GM13976 (cell line): ENCODE measurements at regions not wholly inside any gene's neighbourhood (a gene's known extent, or its start where the extent isn't known, plus 50 kb on each side); places are given as distances from the start of the nearest gene placed in this dataset.

Source experiments
- DNase-seq: peaks from one replicate; pipeline ENCODE4 v3.0.0; 2012; ENCODE audit warnings: low spot score
- in situ Hi-C: fragments of 300-500 bp; cut with MboI; formaldehyde crosslinking; loops from one replicate; pipeline ENCODE4 v1.12.0; 2022; ENCODE audit warnings: low sequenced_read_pairs, mixed read lengths, inconsistent platforms; ENCODE audit not compliant: unreplicated experiment
- TF ChIP-seq, protein P1 (sequence below): IDR thresholded peaks from 2 replicates; pipeline ENCODE4 v1.5.1; 2012; ENCODE audit warnings: borderline replicate concordance, mild to moderate bottlenecking; ENCODE audit not compliant: insufficient read depth; ENCODE audit errors: extremely low read depth, missing control alignments, control extremely low read depth

DNA sequence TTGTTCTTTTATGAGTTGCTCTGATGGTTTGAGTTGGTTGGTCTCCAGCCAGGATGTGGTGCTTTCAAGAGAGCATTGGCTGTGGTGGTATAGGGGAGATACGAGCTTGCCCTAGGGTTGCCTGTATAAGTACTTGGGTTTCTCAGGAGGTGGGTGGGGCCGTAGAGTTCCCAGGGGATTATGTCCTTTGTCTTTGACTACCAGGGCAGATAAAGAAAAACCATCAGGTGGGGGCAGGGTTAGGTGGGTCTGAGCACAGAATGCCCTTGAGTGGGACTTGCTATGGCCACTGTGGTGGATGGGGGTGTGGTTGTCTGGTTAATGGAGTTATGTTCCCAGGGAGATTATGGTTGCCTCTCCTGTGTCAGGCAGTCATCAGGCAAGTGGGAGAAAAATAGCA is 247.9 kb upstream of the HAND2 start:
- DNase-seq, result no peak
- in situ Hi-C loops, result no loop called here
- TF ChIP-seq, protein P1, sequence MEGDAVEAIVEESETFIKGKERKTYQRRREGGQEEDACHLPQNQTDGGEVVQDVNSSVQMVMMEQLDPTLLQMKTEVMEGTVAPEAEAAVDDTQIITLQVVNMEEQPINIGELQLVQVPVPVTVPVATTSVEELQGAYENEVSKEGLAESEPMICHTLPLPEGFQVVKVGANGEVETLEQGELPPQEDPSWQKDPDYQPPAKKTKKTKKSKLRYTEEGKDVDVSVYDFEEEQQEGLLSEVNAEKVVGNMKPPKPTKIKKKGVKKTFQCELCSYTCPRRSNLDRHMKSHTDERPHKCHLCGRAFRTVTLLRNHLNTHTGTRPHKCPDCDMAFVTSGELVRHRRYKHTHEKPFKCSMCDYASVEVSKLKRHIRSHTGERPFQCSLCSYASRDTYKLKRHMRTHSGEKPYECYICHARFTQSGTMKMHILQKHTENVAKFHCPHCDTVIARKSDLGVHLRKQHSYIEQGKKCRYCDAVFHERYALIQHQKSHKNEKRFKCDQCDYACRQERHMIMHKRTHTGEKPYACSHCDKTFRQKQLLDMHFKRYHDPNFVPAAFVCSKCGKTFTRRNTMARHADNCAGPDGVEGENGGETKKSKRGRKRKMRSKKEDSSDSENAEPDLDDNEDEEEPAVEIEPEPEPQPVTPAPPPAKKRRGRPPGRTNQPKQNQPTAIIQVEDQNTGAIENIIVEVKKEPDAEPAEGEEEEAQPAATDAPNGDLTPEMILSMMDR, result no peak

DNA sequence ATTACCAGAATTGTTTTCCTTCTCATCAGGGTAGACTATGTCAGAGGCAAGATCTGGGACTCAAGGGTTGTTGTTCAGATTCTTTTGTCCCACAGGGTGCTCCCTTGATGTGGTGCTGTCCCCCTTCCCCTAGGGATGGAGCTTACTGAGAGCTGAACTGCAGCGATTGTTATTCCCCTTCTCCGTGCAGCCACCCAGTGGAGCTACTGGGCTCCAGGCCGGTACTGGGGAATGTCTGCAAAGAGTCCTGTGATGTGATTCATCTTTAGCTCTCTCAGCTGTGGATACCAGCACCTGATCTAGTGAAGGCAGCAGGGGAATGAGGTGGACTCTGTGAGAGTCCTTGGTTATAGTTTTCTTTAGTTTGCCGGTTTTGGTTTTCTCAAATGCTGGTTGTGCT is 247.4 kb upstream of the HAND2 start:
- TF ChIP-seq, protein P1, result no peak
- in situ Hi-C loops, result no loop called here
- no peak for DNase-seq

DNA sequence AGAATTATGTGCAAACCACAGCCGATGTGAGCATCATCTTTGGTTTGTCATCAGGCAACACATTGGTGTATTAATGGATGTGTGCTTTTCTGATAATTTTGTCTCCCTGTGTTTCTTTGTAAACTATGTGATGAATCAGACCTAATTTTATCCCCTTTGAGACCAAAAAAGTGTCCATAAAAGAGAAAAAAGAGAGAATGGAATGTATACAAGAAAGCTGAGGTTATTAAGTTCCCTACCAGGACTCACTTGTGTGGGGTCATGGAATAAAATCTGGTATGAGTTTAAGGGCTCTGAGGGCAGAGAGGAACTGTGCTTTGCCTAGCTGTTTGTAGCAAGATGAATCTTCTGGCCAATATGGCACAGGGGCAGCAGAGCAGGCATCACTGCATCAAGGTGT is 239.5 kb upstream of the HAND2 start:
- in situ Hi-C loops, result no loop called here
- DNase-seq, result no peak
- TF ChIP-seq, protein P1, result no peak

DNA sequence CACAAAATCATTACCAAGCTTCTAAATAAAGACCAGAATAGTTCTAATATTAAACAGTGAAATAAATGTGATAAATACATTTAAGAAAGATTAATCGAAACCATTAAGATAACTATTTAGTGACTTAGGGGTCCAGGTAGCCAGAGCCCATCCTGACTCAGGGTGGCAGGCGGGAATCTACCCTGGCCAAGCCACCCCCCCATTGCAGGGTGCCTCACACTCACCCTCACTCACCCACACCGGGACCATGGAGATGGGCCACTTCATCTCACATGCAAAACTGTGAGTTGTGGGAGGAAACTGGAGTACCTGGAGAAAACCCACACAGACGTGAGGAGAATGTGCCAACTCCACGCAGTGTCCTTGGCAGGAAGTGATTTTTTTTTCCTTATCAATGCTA is 237.6 kb upstream of the HAND2 start:
- DNase-seq, result no peak
- in situ Hi-C loops, result no loop called here
- TF ChIP-seq, protein P1, result no peak

DNA sequence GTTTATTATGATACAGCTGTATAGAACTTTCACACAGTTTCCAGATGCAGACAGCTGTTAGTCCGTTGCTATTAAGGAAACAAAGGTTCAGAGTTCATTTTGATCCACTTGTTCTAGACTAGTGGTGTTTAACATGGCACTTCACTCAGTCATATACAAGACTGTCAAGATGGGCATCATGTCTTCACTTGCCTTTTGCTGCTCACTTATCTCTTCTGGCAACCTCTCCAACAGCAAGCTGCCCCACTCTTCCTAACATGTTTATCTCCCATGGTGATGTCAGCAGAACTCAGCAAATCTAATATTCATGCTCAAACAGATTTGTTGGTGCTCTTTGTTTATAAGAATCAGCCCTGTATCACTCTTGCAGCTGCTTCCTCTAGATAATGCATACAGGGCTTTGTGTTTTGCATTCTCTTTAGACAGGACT is 236.2 kb upstream of the HAND2 start:
- no peak for DNase-seq
- TF ChIP-seq, protein P1, result no peak
- in situ Hi-C loops, result no loop called here

DNA sequence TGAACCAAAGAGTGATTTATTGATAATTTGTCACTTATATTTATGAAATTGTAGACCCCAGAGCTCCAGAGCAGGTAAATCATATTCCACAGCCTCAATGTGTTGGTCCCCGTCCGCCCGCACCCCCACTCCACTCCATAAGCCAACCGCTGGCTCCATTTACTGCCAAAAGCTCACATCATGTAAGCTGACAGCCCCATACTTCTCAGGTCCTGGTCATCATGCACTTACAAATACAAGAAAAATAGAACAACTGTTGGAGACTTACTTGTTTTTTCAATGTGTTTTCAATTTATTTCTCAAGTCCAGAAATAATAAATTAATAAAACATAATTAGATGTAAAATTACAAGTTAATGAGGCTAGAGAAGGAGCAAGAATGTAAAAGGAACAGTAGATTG is 235.7 kb upstream of the HAND2 start:
- in situ Hi-C loops, result no loop called here
- DNase-seq, result no peak
- TF ChIP-seq, protein P1, result no peak

DNA sequence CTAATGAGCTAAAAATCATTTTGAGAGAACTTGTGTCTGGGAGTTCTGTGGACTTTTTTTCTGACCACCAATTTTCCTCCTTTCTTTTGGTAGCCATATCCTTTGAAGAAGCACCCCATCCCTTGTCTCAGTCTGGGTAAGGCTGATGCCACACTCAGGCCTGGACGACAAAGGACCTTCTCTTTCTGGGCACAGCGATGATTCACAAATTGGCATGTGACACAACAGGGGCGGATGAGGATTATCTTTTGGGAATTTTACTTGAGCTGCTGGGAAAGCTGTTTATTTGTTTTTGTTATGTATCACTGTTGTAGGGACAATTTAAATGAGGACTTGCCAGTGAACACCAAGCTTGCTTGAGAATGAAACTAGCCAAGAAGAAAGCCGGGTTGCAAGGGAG is 233.4 kb upstream of the HAND2 start:
- TF ChIP-seq, protein P1, result no peak
- DNase-seq, result no peak
- in situ Hi-C loops, result no loop called here
